ENCODE measurements at regions not wholly inside any gene's neighbourhood (a gene's known extent, or its start where the extent isn't known, plus 50 kb on each side); places are given as distances from the start of the nearest gene placed in this dataset.

DNA sequence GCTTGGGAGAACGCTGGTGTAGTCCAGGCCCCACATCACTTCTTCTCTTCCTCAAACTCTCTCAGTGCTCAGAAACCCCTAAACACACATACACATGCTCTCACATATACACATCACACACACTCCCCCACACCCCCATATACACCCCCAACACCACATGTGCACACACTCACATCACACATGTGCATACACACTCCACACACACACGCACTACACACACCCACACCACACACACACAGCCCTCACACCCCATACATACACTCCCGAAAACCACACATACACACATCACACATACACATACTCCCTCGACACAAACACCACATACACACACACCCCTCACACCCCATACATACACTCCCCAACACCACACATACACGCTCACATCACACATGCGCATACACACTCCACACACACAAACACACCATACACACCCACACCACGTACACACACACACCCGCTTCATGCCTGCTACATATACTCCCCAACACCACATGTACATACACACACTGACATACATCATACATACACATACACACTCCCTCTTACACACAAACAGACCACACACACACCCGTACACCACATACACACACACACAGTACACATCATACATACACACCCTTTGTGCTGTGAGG lies 110.3 kb upstream of the TMEM170B start:
- no peak overlapping the region for H3K27ac ChIP-seq

DNA sequence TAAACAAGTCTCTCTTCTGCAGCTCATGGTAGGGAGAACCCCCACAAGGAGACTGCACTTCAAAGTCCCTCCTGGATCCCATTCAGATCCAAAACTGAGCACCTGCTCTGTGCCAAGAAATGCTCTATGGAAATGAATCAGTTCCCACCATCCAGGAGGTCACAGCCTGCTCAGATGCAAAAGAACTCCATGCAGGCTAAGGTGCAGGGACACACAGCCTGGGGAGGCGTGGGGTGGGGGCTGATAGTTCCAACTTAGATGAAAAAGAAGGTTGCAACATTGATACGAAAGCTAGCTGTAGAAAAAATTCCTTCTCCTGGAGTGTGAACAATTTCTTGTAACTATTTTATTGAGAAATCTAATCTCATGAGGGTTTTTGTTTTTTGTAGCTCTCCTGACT lies 111.0 kb upstream of the TMEM170B start:
- no peak overlapping the region for H3K27ac ChIP-seq
- TF ChIP-seq, protein P1, sequence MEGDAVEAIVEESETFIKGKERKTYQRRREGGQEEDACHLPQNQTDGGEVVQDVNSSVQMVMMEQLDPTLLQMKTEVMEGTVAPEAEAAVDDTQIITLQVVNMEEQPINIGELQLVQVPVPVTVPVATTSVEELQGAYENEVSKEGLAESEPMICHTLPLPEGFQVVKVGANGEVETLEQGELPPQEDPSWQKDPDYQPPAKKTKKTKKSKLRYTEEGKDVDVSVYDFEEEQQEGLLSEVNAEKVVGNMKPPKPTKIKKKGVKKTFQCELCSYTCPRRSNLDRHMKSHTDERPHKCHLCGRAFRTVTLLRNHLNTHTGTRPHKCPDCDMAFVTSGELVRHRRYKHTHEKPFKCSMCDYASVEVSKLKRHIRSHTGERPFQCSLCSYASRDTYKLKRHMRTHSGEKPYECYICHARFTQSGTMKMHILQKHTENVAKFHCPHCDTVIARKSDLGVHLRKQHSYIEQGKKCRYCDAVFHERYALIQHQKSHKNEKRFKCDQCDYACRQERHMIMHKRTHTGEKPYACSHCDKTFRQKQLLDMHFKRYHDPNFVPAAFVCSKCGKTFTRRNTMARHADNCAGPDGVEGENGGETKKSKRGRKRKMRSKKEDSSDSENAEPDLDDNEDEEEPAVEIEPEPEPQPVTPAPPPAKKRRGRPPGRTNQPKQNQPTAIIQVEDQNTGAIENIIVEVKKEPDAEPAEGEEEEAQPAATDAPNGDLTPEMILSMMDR (IDR thresholded peaks at IDR 0.05) = no peak
- no peak for TF ChIP-seq ZFX (IDR thresholded peaks at IDR 0.05; ENCODE audit: borderline replicate concordance)

More for the DNA sequence above, 110.3 kb upstream of the TMEM170B start:
- TF ChIP-seq, protein P1 (IDR thresholded peaks at IDR 0.05) = no peak
- TF ChIP-seq ZFX (IDR thresholded peaks at IDR 0.05; ENCODE audit: borderline replicate concordance) = no peak

DNA sequence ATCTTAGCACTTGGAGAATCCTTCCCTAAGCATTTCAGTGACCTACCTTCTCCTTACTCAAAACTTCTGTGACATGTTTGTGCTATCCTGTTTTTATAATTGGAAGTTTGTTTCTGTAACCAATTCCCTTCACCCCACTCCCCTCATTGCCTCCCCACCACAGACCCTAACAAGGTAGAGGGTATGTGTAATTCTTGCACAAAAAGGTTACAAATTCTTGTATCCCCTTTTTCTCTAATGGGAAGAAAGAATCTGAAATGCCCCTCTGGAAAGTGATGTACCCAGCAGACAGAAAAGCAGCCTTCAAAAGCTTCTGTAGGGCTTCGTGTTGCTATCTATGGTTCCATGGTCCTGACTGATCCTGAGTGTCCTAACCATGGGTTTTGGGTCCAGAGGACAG lies 111.7 kb upstream of the TMEM170B start:
- H3K27ac ChIP-seq = no peak overlapping the region
- TF ChIP-seq ZFX (IDR thresholded peaks at IDR 0.05; ENCODE audit: borderline replicate concordance) = no peak
- TF ChIP-seq, protein P1 (IDR thresholded peaks at IDR 0.05) = no peak

GRCh38 chr6:11425431-11425871 lies 112.1 kb upstream of the TMEM170B start:
- no peak overlapping the region for H3K27ac ChIP-seq
- TF ChIP-seq, protein P1 (IDR thresholded peaks at IDR 0.05) = no peak
- TF ChIP-seq ZFX (IDR thresholded peaks at IDR 0.05; ENCODE audit: borderline replicate concordance) = no peak

DNA sequence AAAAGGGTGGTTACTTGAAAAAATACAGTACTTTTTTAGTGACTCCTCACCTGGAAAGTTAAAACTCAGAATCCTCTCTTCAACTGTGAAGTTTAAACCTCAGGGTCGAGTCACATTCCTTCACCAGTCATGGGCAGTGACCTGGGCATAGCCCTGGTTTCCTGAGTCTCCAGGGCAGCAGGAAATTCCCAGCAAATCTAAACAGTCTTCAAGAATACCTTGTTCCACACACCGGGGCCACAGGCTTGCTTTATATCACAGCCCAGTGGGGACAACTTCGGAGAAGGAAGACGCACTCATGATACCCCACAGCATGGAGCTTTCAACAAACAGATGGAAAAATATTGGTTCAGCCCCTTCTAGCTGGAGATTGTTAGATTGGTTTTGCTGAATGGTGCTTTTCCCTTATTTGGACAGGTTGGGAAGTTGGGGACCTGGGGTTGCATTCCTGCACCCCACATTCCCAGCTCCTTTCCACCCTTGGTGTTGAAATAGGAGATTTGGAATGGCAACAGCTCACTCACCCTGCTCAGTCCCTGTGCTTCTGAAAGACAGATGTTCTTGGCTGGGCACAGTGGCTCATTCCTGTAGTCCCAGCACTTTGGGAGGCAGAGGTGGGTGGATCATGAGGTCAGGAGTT lies 113.0 kb upstream of the TMEM170B start:
- no peak for TF ChIP-seq ZFX (IDR thresholded peaks at IDR 0.05; ENCODE audit: borderline replicate concordance)
- no peak overlapping the region for H3K27ac ChIP-seq

- H3K27ac ChIP-seq = no peak overlapping the region
Measured at GRCh38 chr6:11423667-11424066, 113.9 kb upstream of the TMEM170B start.

GRCh38 chr6:11423072-11423471 lies 114.5 kb upstream of the TMEM170B start:
- TF ChIP-seq ZFX (IDR thresholded peaks at IDR 0.05; ENCODE audit: borderline replicate concordance) = no peak
- TF ChIP-seq, protein P1 (IDR thresholded peaks at IDR 0.05) = no peak
- H3K27ac ChIP-seq = no peak overlapping the region

More at GRCh38 chr6:11423667-11424066, 113.9 kb upstream of the TMEM170B start:
- TF ChIP-seq, protein P1 (IDR thresholded peaks at IDR 0.05) = no peak
